IPS DF 4.7 (cell line): ENCODE measurements at regions not wholly inside any gene's neighbourhood (a gene's known extent, or its start where the extent isn't known, plus 50 kb on each side); places are given as distances from the start of the nearest gene placed in this dataset.
"Not testable (repeated sequence)": the region's sequence is repeated elsewhere in the genome, so short reads cannot be mapped to it uniquely, and the experiment has no call there.

Source experiments
- DNase-seq: peaks from one replicate; pipeline ENCODE4 v3.0.0-alpha.2; 2013; ENCODE audit warnings: low spot score; ENCODE audit errors: extremely low read depth

DNA sequence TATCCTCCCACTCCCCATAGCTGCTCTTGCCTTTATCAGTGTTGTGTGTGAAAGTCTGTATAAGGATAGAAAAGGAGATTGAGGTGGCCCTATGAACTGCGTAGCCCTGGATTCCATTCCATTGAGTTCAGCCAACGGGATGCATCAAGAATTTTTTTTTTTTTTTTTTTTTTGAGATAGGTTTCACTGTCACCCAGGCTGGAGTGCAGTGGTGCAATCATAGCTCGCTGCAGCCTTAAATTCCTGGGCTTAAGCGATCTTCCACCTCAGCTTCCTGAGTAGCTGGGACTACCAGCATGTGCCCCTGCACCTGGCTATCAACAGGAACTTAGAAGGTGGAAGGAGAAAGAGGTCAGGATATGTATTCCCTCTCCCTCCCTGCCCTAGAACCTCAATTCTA, 187.2 kb upstream of the SPRY1 start:
- DNase-seq, result no peak

DNA sequence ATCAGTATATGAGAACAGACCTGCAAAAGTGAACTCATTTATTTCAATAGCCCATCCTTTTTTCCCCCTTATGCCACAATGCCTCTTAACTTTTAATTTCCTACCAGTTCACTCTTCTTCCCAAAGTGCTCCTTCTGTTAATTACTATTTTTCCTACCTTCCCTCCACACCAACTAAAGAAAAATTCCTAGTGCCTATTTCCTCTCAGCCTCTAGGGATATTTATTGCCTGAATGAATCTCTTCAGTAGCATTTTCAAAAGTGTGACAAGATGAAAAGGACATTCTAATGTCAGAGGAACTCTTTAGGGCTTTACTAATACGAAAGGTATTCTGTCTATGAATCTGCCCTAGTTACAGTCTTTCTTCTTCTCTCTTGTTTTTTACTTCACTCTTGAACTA, 181.1 kb upstream of the SPRY1 start:
- no peak for DNase-seq

DNA sequence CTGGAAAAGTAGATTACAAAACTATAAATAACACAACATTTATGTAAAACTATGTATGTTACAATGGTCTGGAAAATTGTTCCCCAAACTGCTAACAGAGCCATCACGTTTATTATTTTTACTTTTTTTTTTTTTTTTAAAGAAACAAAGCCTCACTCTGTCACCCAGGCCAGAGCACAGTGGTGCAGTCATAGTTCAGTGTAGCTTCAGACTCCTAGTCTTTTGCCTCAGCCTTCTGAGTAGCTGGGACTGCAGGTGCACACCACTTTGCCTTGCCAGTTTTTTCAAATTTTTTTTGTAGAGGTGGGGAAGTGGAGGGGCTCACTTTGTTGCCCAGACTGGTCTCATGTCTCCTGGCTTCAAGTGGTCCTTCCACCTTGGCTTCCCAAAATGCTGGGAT, 180.1 kb upstream of the SPRY1 start:
- DNase-seq, result no peak

DNA sequence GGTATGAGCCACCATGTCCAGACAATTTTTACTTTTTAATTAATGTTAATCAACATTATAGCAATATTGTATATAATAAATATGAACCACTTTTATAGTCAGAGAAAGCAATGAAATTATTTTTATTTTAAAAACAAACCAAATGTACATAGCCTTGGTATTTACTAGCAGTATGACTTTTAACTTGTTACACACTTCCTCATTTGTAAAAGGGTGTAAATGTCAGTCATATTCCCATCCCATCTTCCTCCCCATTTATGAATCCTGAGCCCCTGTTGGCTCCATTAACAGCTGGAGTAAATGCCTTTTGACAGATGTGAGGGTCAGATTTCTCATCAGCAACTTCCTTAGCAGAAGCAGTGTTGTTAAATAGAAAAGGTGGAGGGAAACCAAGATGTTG, 179.6 kb upstream of the SPRY1 start:
- no peak for DNase-seq

DNA sequence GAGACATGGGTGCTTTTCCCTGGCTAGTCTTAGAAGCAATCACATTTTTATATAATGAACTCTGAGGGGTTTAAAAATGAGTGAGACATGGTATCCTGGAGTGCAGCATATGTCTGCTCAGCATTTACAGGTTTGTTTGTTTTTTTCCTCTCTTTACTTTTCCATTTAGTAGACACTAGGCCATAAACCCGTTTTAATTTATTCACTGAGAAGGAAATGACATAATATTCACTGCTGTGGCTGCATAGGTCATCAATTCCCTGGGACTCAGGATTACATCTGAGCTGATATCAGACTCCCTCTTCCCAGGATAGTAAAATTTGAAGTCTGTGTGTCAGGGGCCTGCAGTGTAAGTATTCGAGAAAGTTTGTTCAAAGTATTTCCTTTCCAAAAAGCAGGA, 178.9 kb upstream of the SPRY1 start:
- no peak for DNase-seq

DNA sequence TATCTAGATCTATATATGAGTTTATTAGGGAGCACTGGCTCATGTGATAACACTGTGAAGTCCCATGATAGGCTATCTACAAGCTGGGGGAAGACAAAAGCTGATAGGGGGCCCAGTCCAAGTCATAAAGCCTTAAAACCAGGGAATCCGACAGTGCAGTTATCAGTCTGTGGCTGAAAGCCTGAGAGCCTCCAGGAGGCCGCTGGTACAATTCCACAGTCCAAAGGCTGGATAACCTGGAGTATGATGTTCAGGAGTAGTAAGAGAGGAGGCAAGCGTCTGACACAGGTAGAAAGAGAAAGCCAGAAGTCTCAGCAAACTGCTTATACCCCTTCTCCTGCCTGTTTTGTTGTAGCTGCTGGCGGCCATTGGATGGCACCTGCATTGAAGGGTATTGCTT, 177.6 kb upstream of the SPRY1 start:
- no peak for DNase-seq

DNA sequence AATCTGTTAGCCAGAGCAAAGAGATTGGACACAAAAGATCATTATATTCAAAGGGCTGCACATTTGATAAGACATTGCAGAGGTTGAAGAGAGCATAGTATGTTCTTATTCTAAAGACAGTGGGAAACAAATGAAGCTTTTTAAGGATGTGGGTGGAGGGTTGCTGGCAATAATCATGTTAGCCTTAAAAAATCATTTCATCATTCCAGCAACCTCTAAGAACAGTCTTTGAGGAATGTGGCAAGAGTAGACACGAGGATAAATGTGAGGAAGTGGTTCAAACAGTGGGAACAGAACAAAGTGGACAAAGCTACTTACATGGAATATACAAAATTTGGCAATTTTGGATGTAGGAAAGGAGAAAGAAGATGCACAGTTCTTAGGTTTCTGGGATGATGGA, 167.3 kb upstream of the SPRY1 start:
- DNase-seq, result no peak

DNA sequence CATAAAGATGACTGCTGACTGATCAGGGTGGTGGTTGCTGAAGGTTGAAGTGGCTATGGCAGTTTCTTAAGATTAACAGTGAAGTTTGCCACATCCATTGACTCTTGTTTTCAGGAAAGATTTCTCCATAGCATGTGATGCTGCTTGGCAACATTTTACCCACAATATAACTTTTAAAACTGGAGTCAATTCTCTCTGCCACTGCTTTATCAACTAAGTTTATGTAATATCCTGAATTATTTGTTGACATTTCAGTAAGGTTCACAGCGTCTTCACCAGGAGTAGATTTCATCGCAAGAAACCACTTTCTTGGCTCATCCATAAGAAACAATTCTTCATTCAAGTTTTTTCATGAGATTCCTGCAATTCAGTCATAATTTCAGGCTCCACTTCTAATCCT, 166.5 kb upstream of the SPRY1 start:
- DNase-seq, result no peak

DNA sequence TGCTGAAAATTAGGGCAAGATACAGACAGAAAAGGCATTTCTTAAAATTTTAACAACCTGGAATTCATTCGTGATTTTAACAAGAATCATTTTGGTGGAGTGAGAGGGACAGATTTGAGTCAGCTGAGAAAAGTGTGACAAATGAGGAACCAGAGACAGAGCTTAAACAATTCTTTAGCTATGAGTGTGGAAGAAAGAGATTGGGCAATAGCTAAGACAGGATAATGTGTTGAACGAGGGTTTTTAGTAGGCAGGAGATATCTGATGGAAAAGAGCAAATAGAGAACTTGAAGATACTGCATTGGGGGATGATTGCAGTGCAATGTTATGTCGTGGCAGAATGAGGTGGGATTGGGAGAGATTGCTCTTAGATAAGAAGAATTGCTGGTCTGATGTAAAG, 164.2 kb upstream of the SPRY1 start:
- no peak for DNase-seq

DNA sequence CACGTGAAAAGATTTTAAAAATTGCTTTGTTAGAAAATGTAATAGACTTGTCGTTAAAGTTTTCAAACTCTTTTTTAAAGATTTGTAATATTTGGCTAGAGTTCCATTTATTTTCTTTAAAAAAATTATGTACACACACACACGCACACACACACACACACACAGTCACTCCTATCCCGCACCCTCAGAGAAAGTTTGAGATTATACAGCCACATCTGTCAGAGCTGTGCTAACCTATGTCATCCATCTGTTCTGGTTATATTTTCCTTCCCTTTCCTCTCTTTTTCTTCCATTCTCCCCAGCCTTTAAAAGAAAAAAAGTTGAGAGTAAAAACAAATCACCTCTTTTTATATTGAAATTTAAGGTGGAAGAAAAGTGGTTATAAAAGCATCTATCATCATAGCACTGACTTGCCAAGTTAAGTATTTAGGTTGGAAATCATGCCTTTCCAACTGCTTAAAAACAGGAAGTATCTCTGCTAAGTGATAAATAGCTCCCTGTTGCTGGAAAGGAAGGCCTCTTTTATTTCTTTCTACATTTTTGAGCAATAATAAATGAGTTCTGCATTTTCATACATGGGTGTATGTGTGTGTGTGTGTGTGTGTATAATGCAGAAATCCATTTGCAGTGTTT, 163.3 kb upstream of the SPRY1 start:
- no peak for DNase-seq

DNA sequence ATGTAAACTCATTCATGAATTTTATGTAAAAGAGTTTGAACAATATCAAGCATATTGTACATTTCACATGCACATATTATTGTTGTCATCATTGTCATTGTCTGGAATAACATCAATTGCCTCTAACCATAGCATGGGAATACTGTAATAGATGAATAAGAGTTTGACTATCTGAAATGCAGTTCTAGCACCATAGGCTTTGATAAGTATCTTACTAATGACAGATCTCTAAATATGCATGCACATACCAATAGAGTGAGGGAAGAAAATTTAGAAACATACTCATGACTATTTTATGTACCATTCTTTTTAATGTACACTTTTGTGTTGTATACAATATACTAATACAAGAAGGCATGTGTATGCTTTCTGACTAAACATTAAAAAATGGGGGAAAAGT, 161.6 kb upstream of the SPRY1 start:
- no peak for DNase-seq

DNA sequence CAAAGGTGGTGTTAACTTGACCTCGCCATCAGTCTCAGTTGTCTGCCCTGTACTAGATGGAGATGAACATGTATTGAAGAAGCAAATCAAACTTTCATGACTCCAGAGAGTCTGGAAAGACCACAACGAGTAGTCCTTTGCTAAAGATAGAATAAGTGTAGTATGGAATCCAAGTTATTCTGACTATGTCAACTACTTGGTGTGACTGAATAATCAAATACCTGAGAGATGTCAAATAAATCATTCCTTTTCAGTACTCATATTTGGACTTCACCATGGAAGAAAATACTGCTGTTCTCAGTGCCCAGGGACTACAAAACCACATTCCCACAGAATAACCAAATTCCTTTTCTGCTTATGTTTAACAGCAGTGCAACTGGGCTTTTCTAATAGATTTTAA, 161.2 kb upstream of the SPRY1 start:
- no peak for DNase-seq

DNA sequence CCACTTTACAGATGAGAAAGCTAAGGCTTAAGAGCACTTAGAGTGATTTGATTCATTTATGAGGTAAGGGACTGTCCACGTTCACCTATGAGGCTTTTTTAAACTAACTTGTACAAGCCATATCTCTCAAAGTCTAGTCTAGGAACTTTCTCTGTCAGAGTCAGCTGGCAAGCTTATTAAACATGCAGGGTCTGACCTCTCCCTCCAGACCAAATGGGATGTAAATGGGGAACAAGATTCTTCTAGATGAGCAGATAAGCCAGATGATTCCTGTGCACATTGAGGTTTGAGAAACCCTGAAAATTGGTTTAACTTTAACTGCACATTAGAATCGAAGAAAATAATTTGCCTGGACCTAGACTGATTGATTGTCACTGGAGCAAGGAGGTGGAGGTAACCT, 160.0 kb upstream of the SPRY1 start:
- no peak for DNase-seq

DNA sequence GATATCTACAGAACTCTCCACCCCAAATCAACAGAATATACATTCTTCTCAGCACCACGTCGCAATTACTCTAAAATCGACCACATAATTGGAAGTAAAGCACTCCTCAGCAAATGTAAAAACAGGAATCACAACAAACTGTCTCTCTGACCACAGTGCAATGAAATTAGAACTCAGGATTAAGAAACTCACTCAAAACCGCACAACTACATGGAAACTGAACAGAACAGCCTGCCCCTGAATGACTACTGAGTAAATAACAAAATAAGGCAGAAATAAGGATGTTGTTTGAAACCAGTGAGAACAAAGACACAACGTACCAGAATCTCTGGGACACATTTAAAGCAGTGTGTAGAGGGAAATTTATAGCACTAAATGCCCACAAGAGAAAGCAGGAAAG, 156.3 kb upstream of the SPRY1 start:
- not testable (repeated sequence) for DNase-seq

DNA sequence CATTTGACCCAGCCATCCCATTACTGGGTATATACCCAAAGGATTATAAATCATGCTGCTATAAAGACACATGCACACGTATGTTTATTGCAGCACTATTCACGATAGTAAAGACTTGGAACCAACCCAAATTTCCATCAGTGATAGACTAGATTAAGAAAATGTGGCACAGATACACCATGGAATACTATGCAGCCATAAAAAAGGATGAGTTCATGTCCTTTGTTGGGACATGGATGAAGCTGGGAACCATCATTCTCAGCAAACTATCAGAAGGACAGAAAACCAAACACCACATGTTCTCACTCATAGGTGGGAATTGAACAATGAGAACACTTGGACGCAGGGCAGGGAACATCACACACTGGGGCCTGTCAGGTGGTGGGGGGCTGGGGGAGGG, 153.4 kb upstream of the SPRY1 start:
- DNase-seq, result not testable (repeated sequence)

DNA sequence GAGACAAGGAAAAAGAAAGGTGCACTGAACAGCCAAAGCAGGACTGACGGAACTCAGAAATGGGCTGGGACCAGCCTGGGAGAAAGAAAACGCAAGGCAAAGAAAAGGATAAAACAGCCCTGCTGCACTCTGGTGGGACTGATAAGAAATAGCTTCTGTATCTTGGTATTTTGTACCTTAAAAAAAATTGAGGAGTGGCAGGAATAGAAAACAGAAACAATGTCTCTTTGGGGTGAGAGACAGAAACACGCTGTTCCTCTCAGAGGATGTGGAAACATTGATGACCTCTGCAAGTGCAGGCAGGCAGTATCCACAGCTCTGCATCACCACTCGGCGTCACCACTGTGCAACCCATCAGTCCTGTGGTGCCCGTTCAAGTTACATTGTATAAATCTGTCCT, 152.5 kb upstream of the SPRY1 start:
- no peak for DNase-seq

DNA sequence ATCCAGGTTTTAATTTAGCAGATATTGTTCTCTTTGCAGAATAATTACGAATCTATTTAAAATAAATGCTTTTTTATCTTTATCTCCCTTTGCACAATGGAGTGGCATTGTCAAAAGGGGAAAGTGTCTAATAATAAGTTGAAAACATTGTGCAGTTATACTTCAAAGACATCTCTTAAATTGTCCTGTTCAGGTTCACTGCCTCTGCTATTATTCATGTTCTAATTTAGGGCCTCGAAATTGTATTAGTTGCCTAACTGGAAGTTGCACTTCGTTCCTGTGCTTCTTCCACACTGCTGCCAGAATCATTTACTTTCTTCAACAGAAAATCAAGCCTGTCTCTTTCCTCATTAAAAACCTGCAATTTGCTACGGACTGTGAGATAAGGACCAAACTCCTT, 150.5 kb upstream of the SPRY1 start:
- DNase-seq, result no peak

DNA sequence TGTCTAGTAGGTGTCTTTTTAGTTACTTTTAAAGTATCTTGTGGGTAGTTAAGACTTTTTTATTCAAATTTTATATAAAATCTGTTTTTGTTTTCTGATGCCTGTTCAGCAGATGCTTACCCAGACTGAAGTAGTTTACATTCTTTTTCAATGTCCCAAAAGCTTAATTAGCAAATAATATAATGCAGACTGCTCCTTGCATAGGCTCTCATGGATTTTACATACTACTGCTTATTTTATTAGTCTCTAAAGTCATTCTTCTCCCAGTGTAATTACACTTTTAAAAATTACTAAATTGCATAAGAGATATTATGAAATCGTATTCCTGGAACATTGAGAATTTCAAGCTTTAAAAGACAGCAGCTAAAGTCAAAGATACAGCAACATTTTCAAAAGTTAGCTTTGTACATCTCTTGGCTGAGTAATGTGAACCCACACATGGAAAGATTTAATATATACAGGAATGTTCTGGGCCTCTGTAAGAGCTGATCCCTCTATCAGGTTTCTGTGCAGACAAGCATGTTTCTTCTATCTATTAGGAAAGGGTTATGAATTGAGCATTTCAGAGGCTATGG, 148.4 kb upstream of the SPRY1 start:
- DNase-seq, result no peak

DNA sequence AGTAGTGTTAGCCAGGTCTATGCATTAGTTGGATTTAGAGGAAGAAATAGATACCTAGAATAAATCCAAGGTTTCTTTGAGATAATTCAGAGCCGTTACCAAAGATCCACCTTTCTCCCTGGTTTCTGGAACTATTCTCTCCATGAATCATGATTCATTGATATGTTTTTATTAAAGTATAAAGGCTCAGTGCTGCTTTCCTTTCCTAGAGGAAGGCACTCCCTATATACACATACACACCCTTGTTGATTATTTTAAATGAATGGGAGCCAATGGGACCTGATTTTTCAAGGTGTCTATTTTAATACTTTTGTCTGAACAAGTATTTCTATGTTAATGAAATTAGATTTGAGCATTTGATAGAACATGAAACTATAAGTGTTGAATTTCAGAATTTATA, 146.8 kb upstream of the SPRY1 start:
- no peak for DNase-seq

DNA sequence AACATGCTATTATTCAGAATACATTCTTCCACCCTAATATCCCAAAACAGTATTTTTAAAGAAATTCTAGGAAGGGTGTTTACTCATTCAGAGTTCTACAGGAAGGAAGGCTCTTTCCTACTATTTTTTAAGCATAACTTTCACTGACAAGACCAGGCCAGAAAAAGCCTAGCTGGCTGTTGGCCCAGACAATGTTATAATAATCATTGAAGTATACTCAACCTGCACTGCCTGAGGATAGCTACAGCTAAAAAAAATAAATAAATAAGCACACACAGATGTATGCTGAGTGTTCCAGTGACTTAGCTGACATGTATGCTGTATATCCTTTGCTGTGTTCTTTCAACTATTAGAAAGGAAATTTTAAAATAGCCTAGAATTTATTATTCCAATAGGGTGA, 145.8 kb upstream of the SPRY1 start:
- DNase-seq, result no peak

DNA sequence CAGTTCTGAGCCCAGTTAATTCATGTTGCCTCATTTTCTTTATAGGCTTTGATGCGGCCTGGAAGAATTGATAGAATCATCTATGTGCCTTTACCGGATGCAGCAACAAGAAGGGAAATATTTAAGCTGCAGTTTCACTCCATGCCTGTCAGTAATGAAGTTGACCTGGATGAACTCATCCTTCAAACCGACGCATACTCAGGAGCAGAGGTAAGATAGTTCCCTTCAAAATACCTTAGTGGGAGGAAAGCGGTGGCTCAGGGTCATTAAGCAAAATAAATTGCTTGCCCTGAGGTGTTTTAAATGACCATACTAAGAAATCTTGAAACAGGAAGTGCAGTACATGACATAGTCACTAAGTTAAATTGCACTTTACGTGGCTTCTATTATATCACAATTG, 140.6 kb upstream of the SPRY1 start:
- DNase-seq, result no peak

DNA sequence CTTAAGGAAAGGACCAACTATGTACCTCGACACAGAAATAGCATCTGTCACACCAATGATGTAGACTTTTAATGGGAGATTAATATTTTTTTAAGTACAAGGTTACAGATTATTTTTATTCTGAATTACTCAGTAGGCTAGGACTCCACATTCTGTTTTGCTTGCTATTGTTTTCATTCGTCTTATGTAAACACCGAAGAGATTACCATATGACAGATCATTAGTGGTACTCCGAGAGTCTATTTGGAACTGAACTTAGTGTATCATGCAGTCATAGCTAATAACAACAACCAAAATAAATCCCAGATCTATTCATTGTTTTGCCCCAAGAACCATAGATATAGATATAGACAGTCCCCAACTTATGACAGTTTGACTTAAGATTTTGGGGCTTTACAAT, 139.7 kb upstream of the SPRY1 start:
- no peak for DNase-seq

DNA sequence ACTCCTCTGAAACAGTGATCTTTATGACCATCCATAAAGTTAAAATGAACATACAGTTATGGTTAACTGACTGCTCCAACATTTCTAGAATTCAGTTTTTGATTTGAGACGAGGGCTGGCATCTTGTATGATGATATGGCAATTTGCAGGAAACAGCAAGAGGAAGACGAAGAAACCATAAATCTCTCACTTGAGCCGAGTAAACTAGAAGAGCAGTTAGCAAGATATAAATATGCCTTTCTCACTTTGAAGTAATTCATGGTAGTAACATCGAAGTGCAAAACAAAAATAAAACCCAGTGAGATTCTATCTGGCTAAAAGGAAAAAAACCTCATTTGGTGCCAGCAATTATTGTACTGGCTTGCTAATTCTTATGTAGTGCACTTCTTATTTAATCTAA, 139.0 kb upstream of the SPRY1 start:
- no peak for DNase-seq
